ENCODE measurements at regions not wholly inside any gene's neighbourhood (a gene's known extent, or its start where the extent isn't known, plus 50 kb on each side); places are given as distances from the start of the nearest gene placed in this dataset.

GRCh38 chr14:34187519-34188044 lies 236.7 kb upstream of the EGLN3 start:
- H3K9me3 ChIP-seq (replicated peaks; ENCODE audit: control insufficient read depth, insufficient read depth, low read depth, low read length): no peaks in the 10 kb centered on the region
- DNase-seq (ENCODE audit: extremely low read depth in 1 of 4, low spot score in 3 of 4): no peak
- no peaks in the 10 kb centered on the region for H3K9me1 ChIP-seq (ENCODE audit: control insufficient read depth, insufficient read depth, low read length)
- H3K36me3 ChIP-seq (ENCODE audit: control insufficient read depth, insufficient read depth, low read length): no peaks in the 10 kb centered on the region
- no peak overlapping the region for H3K4me2 ChIP-seq (ENCODE audit: insufficient read depth, low read length)
- in situ Hi-C loops (cut with MboI) (no loop called here), intact Hi-C loops (cut with micrococcal nuclease) (no loop called here)
- ChIA-PET CTCF (ENCODE audit: low intra/inter-chr PET ratio) (no interaction called here), POLR2A (interaction anchor here (0.7 to 1.7 kb wide), 2 partner anchors 8 to 241 kb away, joined by 3 to 5 read pairs; no protein-coding TSS in a partner anchor)
- no peaks in the 10 kb centered on the region for H3K4me1 ChIP-seq (replicated peaks in 1 of 2; ENCODE audit: control insufficient read depth in 2 of 2, insufficient read depth in 2 of 2, low read length in 2 of 2)
- peaks cover 0 to 4% of the 10 kb centered on the region in 2 experiments; a peak in 2 of 5 replicates for H3K27me3 ChIP-seq (ENCODE audit: control insufficient read depth in 2 of 2, insufficient read depth in 2 of 2, low read length in 2 of 2)
- no peak for ATAC-seq
- BruUV-seq (replicated peaks): no TSS peak
- TF ChIP-seq NFE2L1 (tag; IDR thresholded peaks at IDR 0.05; ENCODE audit: borderline replicate concordance, low read depth) (no peak), U2AF2 (optimal IDR thresholded peaks at IDR 0.05; ENCODE audit: low read depth, low read length) (no peak)
- no peak overlapping the region for H3K9ac ChIP-seq (ENCODE audit: insufficient read depth in 1 of 2, low read depth in 2 of 2, low read length in 2 of 2)
- no peak for FAIRE-seq
- no peak overlapping the region for H3K4me3 ChIP-seq
- H2AFZ ChIP-seq (ENCODE audit: low read depth, low read length): no peak overlapping the region
- WGBS (ENCODE audit: insufficient coverage, low coverage, missing lambda C conversion rate): 0% methylated on average over 3 of the region's 3 CpGs
- no peaks in the 10 kb centered on the region for H3K79me2 ChIP-seq (ENCODE audit: control insufficient read depth, insufficient read depth, low read length)
- no peaks in the 10 kb centered on the region for H4K20me1 ChIP-seq (replicated peaks; ENCODE audit: control insufficient read depth, insufficient read depth, low read length)
- no peak overlapping the region for H3K27ac ChIP-seq (ENCODE audit: extremely low read depth, low read depth, low read length)

GRCh38 chr14:34187061-34187460 lies 236.2 kb upstream of the EGLN3 start:
- no peak overlapping the region for H2AFZ ChIP-seq (ENCODE audit: low read depth, low read length)
- H3K79me2 ChIP-seq (ENCODE audit: control insufficient read depth, insufficient read depth, low read length): no peaks in the 10 kb centered on the region
- no peaks in the 10 kb centered on the region for H4K20me1 ChIP-seq (replicated peaks; ENCODE audit: control insufficient read depth, insufficient read depth, low read length)
- no peaks in the 10 kb centered on the region for H3K36me3 ChIP-seq (ENCODE audit: control insufficient read depth, insufficient read depth, low read length)
- no peaks in the 10 kb centered on the region for H3K9me3 ChIP-seq (replicated peaks; ENCODE audit: control insufficient read depth, insufficient read depth, low read depth, low read length)
- no peak overlapping the region for H3K4me2 ChIP-seq (ENCODE audit: insufficient read depth, low read length)
- H3K27me3 ChIP-seq (ENCODE audit: control insufficient read depth in 2 of 2, insufficient read depth in 2 of 2, low read length in 2 of 2): peaks cover 0 to 2% of the 10 kb centered on the region in 2 experiments; a peak in 2 of 5 replicates
- WGBS (ENCODE audit: insufficient coverage, low coverage, missing lambda C conversion rate): 0% methylated on average over 3 of the region's 3 CpGs
- no peak overlapping the region for H3K9ac ChIP-seq (ENCODE audit: insufficient read depth in 1 of 2, low read depth in 2 of 2, low read length in 2 of 2)
- H3K4me1 ChIP-seq (replicated peaks in 1 of 2; ENCODE audit: control insufficient read depth in 2 of 2, insufficient read depth in 2 of 2, low read length in 2 of 2): no peaks in the 10 kb centered on the region
- CTCF ChIA-PET (ENCODE audit: low intra/inter-chr PET ratio): no interaction called here
- no peak overlapping the region for H3K4me3 ChIP-seq
- DNase-seq (ENCODE audit: extremely low read depth in 1 of 4, low spot score in 3 of 4): no peak
- no TSS peak for BruUV-seq (replicated peaks)
- no peak for FAIRE-seq
- no peaks in the 10 kb centered on the region for H3K9me1 ChIP-seq (ENCODE audit: control insufficient read depth, insufficient read depth, low read length)
- ATAC-seq: no peak
- POLR2A ChIA-PET: interaction anchor here (0.7 kb wide), 1 partner anchor 241 kb away, joined by 3 read pairs; no protein-coding TSS in a partner anchor
- in situ Hi-C loops (cut with MboI) (no loop called here), intact Hi-C loops (cut with micrococcal nuclease) (no loop called here)
- no peak overlapping the region for H3K27ac ChIP-seq (ENCODE audit: extremely low read depth, low read depth, low read length)
- no peak for TF ChIP-seq KAT7 (CRISPR knock-in tag; IDR thresholded peaks at IDR 0.05; ENCODE audit: borderline replicate concordance)
- no peak for TF ChIP-seq FUS (optimal IDR thresholded peaks at IDR 0.05; ENCODE audit: low read depth, low read length)
- TF ChIP-seq ARID2 (IDR thresholded peaks at IDR 0.05): no peak
- TF ChIP-seq, protein P1, sequence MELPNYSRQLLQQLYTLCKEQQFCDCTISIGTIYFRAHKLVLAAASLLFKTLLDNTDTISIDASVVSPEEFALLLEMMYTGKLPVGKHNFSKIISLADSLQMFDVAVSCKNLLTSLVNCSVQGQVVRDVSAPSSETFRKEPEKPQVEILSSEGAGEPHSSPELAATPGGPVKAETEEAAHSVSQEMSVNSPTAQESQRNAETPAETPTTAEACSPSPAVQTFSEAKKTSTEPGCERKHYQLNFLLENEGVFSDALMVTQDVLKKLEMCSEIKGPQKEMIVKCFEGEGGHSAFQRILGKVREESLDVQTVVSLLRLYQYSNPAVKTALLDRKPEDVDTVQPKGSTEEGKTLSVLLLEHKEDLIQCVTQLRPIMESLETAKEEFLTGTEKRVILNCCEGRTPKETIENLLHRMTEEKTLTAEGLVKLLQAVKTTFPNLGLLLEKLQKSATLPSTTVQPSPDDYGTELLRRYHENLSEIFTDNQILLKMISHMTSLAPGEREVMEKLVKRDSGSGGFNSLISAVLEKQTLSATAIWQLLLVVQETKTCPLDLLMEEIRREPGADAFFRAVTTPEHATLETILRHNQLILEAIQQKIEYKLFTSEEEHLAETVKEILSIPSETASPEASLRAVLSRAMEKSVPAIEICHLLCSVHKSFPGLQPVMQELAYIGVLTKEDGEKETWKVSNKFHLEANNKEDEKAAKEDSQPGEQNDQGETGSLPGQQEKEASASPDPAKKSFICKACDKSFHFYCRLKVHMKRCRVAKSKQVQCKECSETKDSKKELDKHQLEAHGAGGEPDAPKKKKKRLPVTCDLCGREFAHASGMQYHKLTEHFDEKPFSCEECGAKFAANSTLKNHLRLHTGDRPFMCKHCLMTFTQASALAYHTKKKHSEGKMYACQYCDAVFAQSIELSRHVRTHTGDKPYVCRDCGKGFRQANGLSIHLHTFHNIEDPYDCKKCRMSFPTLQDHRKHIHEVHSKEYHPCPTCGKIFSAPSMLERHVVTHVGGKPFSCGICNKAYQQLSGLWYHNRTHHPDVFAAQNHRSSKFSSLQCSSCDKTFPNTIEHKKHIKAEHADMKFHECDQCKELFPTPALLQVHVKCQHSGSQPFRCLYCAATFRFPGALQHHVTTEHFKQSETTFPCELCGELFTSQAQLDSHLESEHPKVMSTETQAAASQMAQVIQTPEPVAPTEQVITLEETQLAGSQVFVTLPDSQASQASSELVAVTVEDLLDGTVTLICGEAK (IDR thresholded peaks at IDR 0.05): no peak
- TF ChIP-seq, protein P1 (CRISPR knock-in tag; IDR thresholded peaks at IDR 0.05): no peak

Data from K562 (cell line).